ENCODE measurements at regions not wholly inside any gene's neighbourhood (a gene's known extent, or its start where the extent isn't known, plus 50 kb on each side); places are given as distances from the start of the nearest gene placed in this dataset.

GRCh38 chr2:122539920-122540319 is 784.5 kb downstream of the TSN start:
- DNase-seq (ENCODE audit: low read depth in 1 of 2, low spot score in 1 of 2) = no peak
- H3K27me3 ChIP-seq (ENCODE audit: insufficient read depth, poor library complexity, severe bottlenecking) = no peaks in the 10 kb centered on the region
- TF ChIP-seq POLR2AphosphoS5 (IDR thresholded peaks at IDR 0.05; ENCODE audit: low read depth) (no peak), REST (IDR thresholded peaks at IDR 0.05; ENCODE audit: insufficient replicate concordance, low read depth) (no peak), CTCF (IDR thresholded peaks at IDR 0.05; ENCODE audit: insufficient read depth, low read length) (no peak), SPI1 (IDR thresholded peaks at IDR 0.05; ENCODE audit: borderline replicate concordance, low read depth) (no peak), GABPA (IDR thresholded peaks at IDR 0.05; ENCODE audit: low read depth) (no peak)
- no peak overlapping the region for H3K27ac ChIP-seq (replicated peaks)
- H3K4me3 ChIP-seq (replicated peaks; ENCODE audit: insufficient read depth, low read length) = no peak overlapping the region

- no peak for DNase-seq (ENCODE audit: low read depth in 1 of 2, low spot score in 1 of 2)
- Histone ChIP-seq H3K4me3 (replicated peaks; ENCODE audit: insufficient read depth, low read length) (no peak overlapping the region), H3K27ac (replicated peaks) (no peak overlapping the region), H3K27me3 (ENCODE audit: insufficient read depth, poor library complexity, severe bottlenecking) (no peaks in the 10 kb centered on the region)
- no peak for TF ChIP-seq POLR2AphosphoS5 (IDR thresholded peaks at IDR 0.05; ENCODE audit: low read depth)
- TF ChIP-seq REST (IDR thresholded peaks at IDR 0.05; ENCODE audit: insufficient replicate concordance, low read depth) = no peak
- no peak for TF ChIP-seq SPI1 (IDR thresholded peaks at IDR 0.05; ENCODE audit: borderline replicate concordance, low read depth)
- TF ChIP-seq CTCF (IDR thresholded peaks at IDR 0.05; ENCODE audit: insufficient read depth, low read length) = no peak
- TF ChIP-seq GABPA (IDR thresholded peaks at IDR 0.05; ENCODE audit: low read depth) = no peak
Measured at GRCh38 chr2:122542236-122542635, 786.8 kb downstream of the TSN start.

- H3K27ac ChIP-seq (replicated peaks) = no peak overlapping the region
- DNase-seq (ENCODE audit: low read depth in 1 of 2, low spot score in 1 of 2) = no peak
- TF ChIP-seq REST (IDR thresholded peaks at IDR 0.05; ENCODE audit: insufficient replicate concordance, low read depth) = no peak
- no peak for TF ChIP-seq SPI1 (IDR thresholded peaks at IDR 0.05; ENCODE audit: borderline replicate concordance, low read depth)
- no peak for TF ChIP-seq GABPA (IDR thresholded peaks at IDR 0.05; ENCODE audit: low read depth)
- no peak for TF ChIP-seq POLR2AphosphoS5 (IDR thresholded peaks at IDR 0.05; ENCODE audit: low read depth)
- no peak for TF ChIP-seq CTCF (IDR thresholded peaks at IDR 0.05; ENCODE audit: insufficient read depth, low read length)
- H3K27me3 ChIP-seq (ENCODE audit: insufficient read depth, poor library complexity, severe bottlenecking) = no peaks in the 10 kb centered on the region
- no peak overlapping the region for H3K4me3 ChIP-seq (replicated peaks; ENCODE audit: insufficient read depth, low read length)
Measured at GRCh38 chr2:122542646-122543045, 787.2 kb downstream of the TSN start.

Data from HL-60 (cell line).